AG04450 (cell line): ENCODE measurements at regions not wholly inside any gene's neighbourhood (a gene's known extent, or its start where the extent isn't known, plus 50 kb on each side); places are given as distances from the start of the nearest gene placed in this dataset.

Experiments
- CTCF ChIA-PET: fragments of 300-600, 350-600 bp; formaldehyde crosslinking; extraction: SDS; loops from one replicate; lab custom pipeline; 2022; ENCODE audit warnings: antibody characterized with exemption, inconsistent platforms; lab: Charles Lee
- POLR2A ChIA-PET: fragments of 350-600 bp; formaldehyde crosslinking; extraction: SDS; loops from one replicate; lab custom pipeline; 2021; ENCODE audit warnings: antibody characterized with exemption, inconsistent platforms; lab: Yijun Ruan, JAX
- DNase-seq: peaks from one replicate; pipeline ENCODE4 v3.0.0-alpha.2; 2011; ENCODE audit warnings: low read depth, low spot score
- H3K27ac ChIP-seq: one replicate; pipeline ENCODE4 v1.5.1; 2012; ENCODE audit warnings: low read depth, low read length, control low read depth
- H3K27me3 ChIP-seq: one replicate; pipeline ENCODE4 v1.6.0; 2012; ENCODE audit warnings: low read length; ENCODE audit not compliant: control insufficient read depth, insufficient read depth
- H3K4me3 ChIP-seq: 2 replicates; pipeline ENCODE4 v1.5.1; 2011; ENCODE audit warnings: mild to moderate bottlenecking, low read depth, low read length, control low read depth
- H3K9me3 ChIP-seq: 2 replicates; pipeline ENCODE4 v1.5.1; 2012; ENCODE audit warnings: low read length; ENCODE audit not compliant: control insufficient read depth, insufficient read depth
- CTCF ChIP-seq: IDR thresholded peaks from 2 replicates; pipeline ENCODE4 v1.5.1; 2011; ENCODE audit warnings: low read depth, low read length, control low read depth, inconsistent platforms

GRCh38 chr6:15026832-15027231 lies 219.0 kb upstream of the JARID2 start:
- no peaks in the 10 kb centered on the region for H3K27me3 ChIP-seq
- ChIA-PET POLR2A (interaction anchor here (0.7 kb wide), 1 partner anchor 10 kb away, joined by 9 read pairs; no protein-coding TSS in a partner anchor), CTCF (no interaction called here)
- H3K9me3 ChIP-seq: no peaks in the 10 kb centered on the region; the same call in 1 of the 2 replicates
- H3K4me3 ChIP-seq: no peak overlapping the region
- peak; percentile 7 for DNase-seq
- TF ChIP-seq CTCF: no peak
- H3K27ac ChIP-seq: no peak overlapping the region

- ChIA-PET CTCF (no interaction called here), POLR2A (no interaction called here)
- no peak overlapping the region for H3K27ac ChIP-seq
Measured at GRCh38 chr6:15027472-15027871, 218.4 kb upstream of the JARID2 start.

GRCh38 chr6:15032015-15032414 lies 213.9 kb upstream of the JARID2 start:
- no peaks in the 10 kb centered on the region for H3K9me3 ChIP-seq
- CTCF ChIA-PET: interaction anchor here (0.6 kb wide), 1 partner anchor 1146 kb away, joined by 3 read pairs; no protein-coding TSS in a partner anchor
- DNase-seq: no peak
- H3K27me3 ChIP-seq: no peaks in the 10 kb centered on the region
- no peak for TF ChIP-seq CTCF
- no peak overlapping the region for H3K4me3 ChIP-seq
- no peak overlapping the region for H3K27ac ChIP-seq
- POLR2A ChIA-PET: no interaction called here

More at GRCh38 chr6:15027472-15027871, 218.4 kb upstream of the JARID2 start:
- no peak for TF ChIP-seq CTCF
- H3K9me3 ChIP-seq: no peaks in the 10 kb centered on the region; the same call in 1 of the 2 replicates
- DNase-seq: no peak
- no peak overlapping the region for H3K4me3 ChIP-seq
- no peaks in the 10 kb centered on the region for H3K27me3 ChIP-seq

- DNase-seq: no peak
- no peak for TF ChIP-seq CTCF
- POLR2A ChIA-PET: interaction anchor here (0.6 kb wide), 1 partner anchor 8 kb away, joined by 3 read pairs; no protein-coding TSS in a partner anchor
- Histone ChIP-seq H3K4me3 (no peak overlapping the region), H3K9me3 (no peaks in the 10 kb centered on the region), H3K27me3 (no peaks in the 10 kb centered on the region), H3K27ac (no peak overlapping the region)
- CTCF ChIA-PET: no interaction called here
Measured at GRCh38 chr6:15033850-15034203, 212.0 kb upstream of the JARID2 start.

- ChIA-PET POLR2A (no interaction called here), CTCF (no interaction called here)
- DNase-seq: no peak
- no peaks in the 10 kb centered on the region for H3K27me3 ChIP-seq
- no peak for TF ChIP-seq CTCF
- no peaks in the 10 kb centered on the region for H3K9me3 ChIP-seq
- no peak overlapping the region for H3K4me3 ChIP-seq
- H3K27ac ChIP-seq: no peak overlapping the region
Measured at GRCh38 chr6:15036690-15037245, 209.1 kb upstream of the JARID2 start.
